GM06990 (cell line): ENCODE measurements at regions not wholly inside any gene's neighbourhood (a gene's known extent, or its start where the extent isn't known, plus 50 kb on each side); places are given as distances from the start of the nearest gene placed in this dataset.

Experiments used
- DNase-seq: peaks from one replicate; pipeline ENCODE4 v3.0.0-alpha.2; 2011; ENCODE audit not compliant: insufficient read length; ENCODE audit errors: extremely low read depth
- H3K27me3 ChIP-seq: replicated peaks from 2 replicates; pipeline ENCODE4 v1.6.0; 2011; ENCODE audit warnings: low read length; ENCODE audit not compliant: control insufficient read depth, insufficient read depth
- H3K36me3 ChIP-seq: 2 replicates; pipeline ENCODE4 v1.5.1; 2011; ENCODE audit warnings: low read length; ENCODE audit not compliant: control insufficient read depth, insufficient read depth
- H3K4me3 ChIP-seq: replicated peaks from 2 replicates; pipeline ENCODE4 v1.5.1; 2011; ENCODE audit warnings: low read depth, mild to moderate bottlenecking, control low read depth, low read length
- CTCF ChIP-seq: IDR thresholded peaks from 2 replicates; pipeline ENCODE4 v1.5.1; 2011; ENCODE audit warnings: low read length, control low read depth, mild to moderate bottlenecking, inconsistent platforms; ENCODE audit not compliant: insufficient read depth, poor library complexity, severe bottlenecking

- DNase-seq = no peak
- TF ChIP-seq CTCF = no peak
- Histone ChIP-seq H3K4me3 (no peak overlapping the region), H3K27me3 (no peaks in the 10 kb centered on the region), H3K36me3 (no peaks in the 10 kb centered on the region)
Measured at GRCh38 chr6:51360287-51360686, 541.6 kb downstream of the TFAP2B start.

GRCh38 chr6:51365566-51365965 lies 546.9 kb downstream of the TFAP2B start:
- no peaks in the 10 kb centered on the region for H3K36me3 ChIP-seq
- no peaks in the 10 kb centered on the region for H3K27me3 ChIP-seq
- no peak for TF ChIP-seq CTCF
- DNase-seq = no peak
- no peak overlapping the region for H3K4me3 ChIP-seq

- Histone ChIP-seq H3K4me3 (no peak overlapping the region), H3K36me3 (no peaks in the 10 kb centered on the region), H3K27me3 (no peaks in the 10 kb centered on the region)
- DNase-seq = no peak
- no peak for TF ChIP-seq CTCF
Measured at GRCh38 chr6:51369485-51369884, 550.8 kb downstream of the TFAP2B start.

GRCh38 chr6:51382847-51383246 lies 564.2 kb downstream of the TFAP2B start:
- no peak for DNase-seq
- H3K36me3 ChIP-seq = no peaks in the 10 kb centered on the region
- H3K27me3 ChIP-seq = no peaks in the 10 kb centered on the region; the same call in 1 of the 2 replicates
- TF ChIP-seq CTCF = no peak
- H3K4me3 ChIP-seq = no peak overlapping the region

- Histone ChIP-seq H3K27me3 (no peaks in the 10 kb centered on the region), H3K4me3 (no peak overlapping the region), H3K36me3 (no peaks in the 10 kb centered on the region)
- DNase-seq = no peak
- no peak for TF ChIP-seq CTCF
Measured at GRCh38 chr6:51384736-51385135, 566.1 kb downstream of the TFAP2B start.

GRCh38 chr6:51386347-51386836 lies 567.7 kb downstream of the TFAP2B start:
- TF ChIP-seq CTCF = no peak
- H3K4me3 ChIP-seq = no peak overlapping the region
- no peak for DNase-seq
- H3K27me3 ChIP-seq = no peaks in the 10 kb centered on the region
- H3K36me3 ChIP-seq = no peaks in the 10 kb centered on the region
